ENCODE measurements at regions not wholly inside any gene's neighbourhood (a gene's known extent, or its start where the extent isn't known, plus 50 kb on each side); places are given as distances from the start of the nearest gene placed in this dataset.

DNA sequence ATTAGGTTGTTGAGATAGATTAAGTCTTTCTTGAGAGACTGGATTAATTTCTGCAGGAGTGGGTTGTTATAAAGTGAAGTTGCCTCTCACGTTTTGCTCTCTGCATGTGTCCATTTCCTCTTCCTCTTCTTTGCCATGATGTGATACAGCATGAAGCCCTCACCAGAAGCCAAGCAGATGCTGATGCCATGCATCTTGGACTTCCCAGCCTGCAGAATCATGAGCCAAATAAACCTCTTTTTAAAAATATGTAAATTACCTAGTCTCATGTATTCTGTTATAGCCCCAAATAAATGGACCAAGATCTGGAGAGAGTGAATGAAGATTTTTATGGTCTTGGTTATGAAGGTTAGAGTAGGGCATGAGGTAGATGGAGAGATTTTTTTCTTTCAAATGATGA lies 111.6 kb upstream of the MAN1A1 start:
- Histone ChIP-seq H3K27ac (ENCODE audit: control insufficient read depth, insufficient read depth, low read length) (no peak overlapping the region), H3K36me3 (ENCODE audit: control insufficient read depth in 2 of 2, extremely low read depth in 1 of 2, insufficient read depth in 2 of 2, low read length in 2 of 2) (no peaks in the 10 kb centered on the region), H3K9me1 (ENCODE audit: control insufficient read depth, extremely low read depth, insufficient read depth, low read length) (no peaks in the 10 kb centered on the region), H3K79me2 (ENCODE audit: control insufficient read depth, insufficient read depth, low read length) (no peaks in the 10 kb centered on the region), H3K9ac (ENCODE audit: control insufficient read depth, extremely low read depth, insufficient read depth, low read length) (no peak overlapping the region), H3K9me3 (ENCODE audit: control insufficient read depth, low read depth, low read length) (no peaks in the 10 kb centered on the region), H3K4me2 (ENCODE audit: control insufficient read depth, extremely low read depth, insufficient read depth, low read depth, low read length) (no peak overlapping the region), H4K20me1 (ENCODE audit: control insufficient read depth, extremely low read depth, insufficient read depth, low read length) (no peaks in the 10 kb centered on the region), H2AFZ (ENCODE audit: control insufficient read depth, low read length) (no peak overlapping the region), H3K27me3 (ENCODE audit: control insufficient read depth, extremely low read depth, insufficient read depth, low read length) (no peaks in the 10 kb centered on the region), H3K4me3 (ENCODE audit: control insufficient read depth in 2 of 3, extremely low read depth in 1 of 3, insufficient read depth in 2 of 3, low read depth in 1 of 3, low read length in 3 of 3) (no peak overlapping the region), H3K4me1 (ENCODE audit: control insufficient read depth, extremely low read depth, insufficient read depth, low read length) (no peaks in the 10 kb centered on the region)
- dilution Hi-C loops (cut with MboI; ENCODE audit: extremely low pct_ligation_motif_present, low sequenced_read_pairs), result no loop called here
- FAIRE-seq, result no peak
- no peak for DNase-seq (ENCODE audit: low read depth, low spot score)
- TF ChIP-seq EZH2 (IDR thresholded peaks at IDR 0.05; ENCODE audit: low read length), result no peak
- TF ChIP-seq, protein P1, sequence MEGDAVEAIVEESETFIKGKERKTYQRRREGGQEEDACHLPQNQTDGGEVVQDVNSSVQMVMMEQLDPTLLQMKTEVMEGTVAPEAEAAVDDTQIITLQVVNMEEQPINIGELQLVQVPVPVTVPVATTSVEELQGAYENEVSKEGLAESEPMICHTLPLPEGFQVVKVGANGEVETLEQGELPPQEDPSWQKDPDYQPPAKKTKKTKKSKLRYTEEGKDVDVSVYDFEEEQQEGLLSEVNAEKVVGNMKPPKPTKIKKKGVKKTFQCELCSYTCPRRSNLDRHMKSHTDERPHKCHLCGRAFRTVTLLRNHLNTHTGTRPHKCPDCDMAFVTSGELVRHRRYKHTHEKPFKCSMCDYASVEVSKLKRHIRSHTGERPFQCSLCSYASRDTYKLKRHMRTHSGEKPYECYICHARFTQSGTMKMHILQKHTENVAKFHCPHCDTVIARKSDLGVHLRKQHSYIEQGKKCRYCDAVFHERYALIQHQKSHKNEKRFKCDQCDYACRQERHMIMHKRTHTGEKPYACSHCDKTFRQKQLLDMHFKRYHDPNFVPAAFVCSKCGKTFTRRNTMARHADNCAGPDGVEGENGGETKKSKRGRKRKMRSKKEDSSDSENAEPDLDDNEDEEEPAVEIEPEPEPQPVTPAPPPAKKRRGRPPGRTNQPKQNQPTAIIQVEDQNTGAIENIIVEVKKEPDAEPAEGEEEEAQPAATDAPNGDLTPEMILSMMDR (optimal IDR thresholded peaks at IDR 0.05 in 1 of 3, IDR thresholded peaks at IDR 0.05 in 1 of 3, conservative IDR thresholded peaks at IDR 0.05 in 1 of 3; ENCODE audit: extremely low read depth in 1 of 3, insufficient read depth in 2 of 3, low read length in 3 of 3), result no peak

DNA sequence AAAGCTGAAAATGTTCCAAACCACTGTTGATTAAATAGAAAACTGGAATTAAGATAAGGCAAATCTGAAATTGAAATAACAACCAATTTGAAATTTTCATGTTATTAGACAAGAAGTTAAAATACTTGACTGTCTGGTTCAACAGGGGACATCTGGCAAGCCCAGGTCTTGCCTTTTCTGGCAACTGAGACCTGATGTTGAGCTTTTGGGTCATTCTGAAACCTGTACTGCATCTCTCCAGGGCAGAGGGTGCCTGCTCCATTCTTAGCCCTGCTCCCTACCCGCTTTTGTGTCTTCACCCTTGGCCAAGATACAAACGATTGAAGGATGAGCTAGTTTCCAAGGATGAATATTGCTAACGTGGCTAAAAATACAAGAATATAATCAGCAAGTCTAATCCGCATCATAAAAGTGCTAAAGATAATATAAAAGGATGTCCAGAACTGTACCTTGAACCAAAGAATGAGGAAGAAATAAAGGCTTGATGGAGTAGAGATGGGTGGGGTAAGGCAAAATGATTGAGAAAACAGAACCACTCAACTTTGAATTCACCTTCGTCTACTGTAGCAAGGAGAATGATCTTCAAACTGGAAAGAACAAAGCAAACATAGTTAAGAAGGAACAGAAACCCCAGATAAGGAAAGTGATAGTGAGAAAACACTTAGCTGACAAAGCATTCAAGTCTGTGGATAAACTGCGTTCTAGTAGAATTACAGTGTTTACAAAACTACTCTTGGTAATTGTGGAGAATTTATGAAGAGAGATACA lies 109.8 kb upstream of the MAN1A1 start:
- Histone ChIP-seq H3K27me3 (ENCODE audit: control insufficient read depth, extremely low read depth, insufficient read depth, low read length) (no peaks in the 10 kb centered on the region), H3K9ac (ENCODE audit: control insufficient read depth, extremely low read depth, insufficient read depth, low read length) (no peak overlapping the region), H3K4me3 (ENCODE audit: control insufficient read depth in 2 of 3, extremely low read depth in 1 of 3, insufficient read depth in 2 of 3, low read depth in 1 of 3, low read length in 3 of 3) (no peak overlapping the region), H3K4me1 (ENCODE audit: control insufficient read depth, extremely low read depth, insufficient read depth, low read length) (no peaks in the 10 kb centered on the region), H4K20me1 (ENCODE audit: control insufficient read depth, extremely low read depth, insufficient read depth, low read length) (no peaks in the 10 kb centered on the region), H3K4me2 (ENCODE audit: control insufficient read depth, extremely low read depth, insufficient read depth, low read depth, low read length) (no peak overlapping the region), H3K36me3 (ENCODE audit: control insufficient read depth in 2 of 2, extremely low read depth in 1 of 2, insufficient read depth in 2 of 2, low read length in 2 of 2) (no peaks in the 10 kb centered on the region), H3K79me2 (ENCODE audit: control insufficient read depth, insufficient read depth, low read length) (no peaks in the 10 kb centered on the region), H3K27ac (ENCODE audit: control insufficient read depth, insufficient read depth, low read length) (no peak overlapping the region), H3K9me3 (ENCODE audit: control insufficient read depth, low read depth, low read length) (no peaks in the 10 kb centered on the region), H2AFZ (ENCODE audit: control insufficient read depth, low read length) (no peak overlapping the region), H3K9me1 (ENCODE audit: control insufficient read depth, extremely low read depth, insufficient read depth, low read length) (no peaks in the 10 kb centered on the region)
- no peak for FAIRE-seq
- dilution Hi-C loops (cut with MboI; ENCODE audit: extremely low pct_ligation_motif_present, low sequenced_read_pairs), result no loop called here
- no peak for TF ChIP-seq EZH2 (IDR thresholded peaks at IDR 0.05; ENCODE audit: low read length)
- TF ChIP-seq, protein P1 (optimal IDR thresholded peaks at IDR 0.05 in 1 of 3, IDR thresholded peaks at IDR 0.05 in 1 of 3, conservative IDR thresholded peaks at IDR 0.05 in 1 of 3; ENCODE audit: extremely low read depth in 1 of 3, insufficient read depth in 2 of 3, low read length in 3 of 3), result no peak
- no peak for DNase-seq (ENCODE audit: low read depth, low spot score)

All from keratinocyte (primary cell).